GM23338 (cell line): ENCODE measurements at regions not wholly inside any gene's neighbourhood (a gene's known extent, or its start where the extent isn't known, plus 50 kb on each side); places are given as distances from the start of the nearest gene placed in this dataset.

Experiments
- CTCF ChIP-seq, 2 experiments: fragments of 200-600 bp in 1 of 2; sonication (generic) in 1 of 2; conservative IDR thresholded peaks; 2 replicates each; pipeline versions ENCODE4 v1.5.1 to v1.6.1; 2016 to 2017; ENCODE audit warnings: antibody characterized with exemption in 2 of 2, low read depth in 2 of 2, mild to moderate bottlenecking in 2 of 2, moderate library complexity in 1 of 2
- POLR2AphosphoS5 ChIP-seq: IDR thresholded peaks from 2 replicates; pipeline ENCODE4 v1.6.1; 2016; ENCODE audit warnings: antibody characterized with exemption, low read depth

- TF ChIP-seq CTCF (conservative IDR thresholded peaks at IDR 0.05; ENCODE audit: low read depth in 2 of 2) (no peak), POLR2AphosphoS5 (no peak)
These were observed 293.0 kb downstream of the ADGB start for GRCh38 chr6:146891615-146892265.
